HG03066 (cell line): ENCODE measurements at regions not wholly inside any gene's neighbourhood (a gene's known extent, or its start where the extent isn't known, plus 50 kb on each side); places are given as distances from the start of the nearest gene placed in this dataset.
"Not testable (repeated sequence)": the region's sequence is repeated elsewhere in the genome, so short reads cannot be mapped to it uniquely, and the experiment has no call there.

Experiments used
- ATAC-seq: cut with Tn5 transposase; IDR thresholded peaks from one replicate; pipeline ENCODE4 v1.9.1; 2021; ENCODE audit warnings: low read depth; ENCODE audit not compliant: unreplicated experiment

DNA sequence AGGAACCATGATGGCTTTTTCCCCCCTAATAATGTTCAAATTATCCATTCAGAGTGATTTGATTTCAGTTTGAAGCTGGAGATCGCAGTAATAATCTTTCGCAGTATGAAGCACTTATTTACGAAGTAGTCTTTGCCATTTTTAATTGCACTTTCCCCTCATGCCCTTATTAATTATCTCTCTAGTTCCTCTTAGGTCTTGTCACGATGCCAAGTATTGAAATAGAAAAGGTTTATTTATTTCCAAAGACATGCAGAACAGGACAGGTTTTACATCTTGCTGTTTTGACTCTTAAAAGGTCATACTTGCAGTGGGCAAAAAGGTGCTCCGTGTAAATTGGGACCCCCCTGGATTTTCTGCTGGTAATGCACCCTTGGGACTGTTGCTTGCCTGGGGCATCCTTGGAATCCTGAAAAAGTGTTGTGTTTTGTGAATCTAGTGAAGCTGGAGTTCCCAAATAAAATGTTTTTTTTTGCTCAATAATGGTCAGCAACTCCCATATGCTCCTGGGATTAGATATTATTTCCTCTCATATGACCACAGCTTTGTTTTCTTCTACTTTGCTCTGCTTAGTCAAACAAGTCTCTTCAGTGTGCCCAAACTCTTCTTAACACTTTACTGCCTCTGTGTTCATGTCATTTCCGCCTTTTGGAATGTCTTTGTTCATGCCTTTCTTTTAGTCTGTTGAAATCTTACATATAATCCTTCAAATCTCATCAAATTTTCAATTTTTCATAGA, 278.3 kb downstream of the TMEM38B start:
- no peak for ATAC-seq

DNA sequence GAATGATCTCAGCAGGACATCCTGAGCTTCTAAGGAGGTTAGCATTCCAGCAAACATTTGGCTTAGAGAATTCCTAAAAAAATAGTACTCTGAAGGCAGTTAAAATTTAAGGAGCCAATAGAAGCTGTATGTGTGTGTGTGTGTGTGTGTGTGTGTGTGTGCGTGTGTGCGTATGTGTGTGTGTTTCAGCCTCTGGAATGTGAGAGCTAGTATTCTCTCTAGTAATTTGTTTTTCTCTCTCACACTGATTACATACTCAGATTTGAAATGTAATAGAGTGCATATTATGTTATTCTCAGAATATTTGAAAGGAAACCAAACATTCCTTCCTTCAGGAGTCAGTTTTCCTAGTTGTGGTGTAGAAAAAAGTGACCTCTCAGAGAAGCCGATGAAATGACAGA, 279.6 kb downstream of the TMEM38B start:
- no peak for ATAC-seq

DNA sequence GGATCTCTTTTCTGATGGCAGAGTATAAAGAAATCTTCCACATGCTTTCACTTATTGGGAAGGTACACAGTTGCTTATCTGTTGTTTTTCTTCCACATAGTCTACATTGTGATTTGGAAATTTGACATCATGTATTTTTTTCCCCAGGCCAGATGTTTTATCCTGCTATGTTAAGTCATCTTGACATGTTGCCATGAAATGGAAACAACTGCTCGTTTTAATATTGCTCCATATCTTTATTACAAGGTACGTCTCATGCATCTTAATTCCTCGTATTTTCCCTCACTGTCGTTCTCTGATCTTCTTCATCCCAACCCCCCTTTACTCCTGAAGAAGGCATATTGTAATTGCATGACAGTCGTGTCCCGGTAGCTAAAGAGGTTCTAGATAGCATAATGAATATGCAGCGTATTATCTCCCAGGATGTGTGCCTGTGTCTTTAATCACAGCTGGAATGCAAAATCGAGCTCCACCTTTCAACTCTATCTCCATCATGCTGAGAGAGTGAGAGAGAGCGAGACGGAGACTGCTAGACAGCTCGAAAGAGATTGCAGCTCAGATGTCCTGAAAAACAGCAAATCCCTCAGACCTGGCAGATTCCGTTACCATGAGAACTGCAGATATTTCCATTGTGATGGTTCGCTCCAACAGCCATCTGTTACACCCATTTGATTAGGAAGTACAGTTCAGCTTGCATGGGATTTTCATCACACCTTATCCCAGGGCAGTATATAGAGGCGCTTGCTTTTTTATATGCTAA, 281.7 kb downstream of the TMEM38B start:
- ATAC-seq: no peak

DNA sequence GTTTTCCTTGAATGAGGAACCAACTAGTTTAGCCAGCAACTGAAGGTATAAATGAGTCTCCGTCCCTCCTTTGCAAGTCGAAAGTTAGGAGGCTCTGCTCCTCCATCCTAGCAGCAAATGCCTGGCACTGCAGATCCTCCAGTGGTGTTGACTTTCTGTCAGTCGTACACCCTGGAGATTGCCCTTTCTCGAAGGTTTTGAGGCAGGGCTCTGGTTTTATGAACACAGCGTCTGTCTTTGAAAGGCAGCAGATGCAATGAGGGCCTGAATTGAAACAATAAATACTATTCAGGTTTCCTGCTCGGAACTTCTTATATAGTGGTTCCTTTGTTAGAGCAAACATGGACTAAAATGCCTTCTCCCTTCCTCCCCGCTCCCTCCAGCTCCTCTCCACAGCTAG, 284.0 kb downstream of the TMEM38B start:
- ATAC-seq: no peak

DNA sequence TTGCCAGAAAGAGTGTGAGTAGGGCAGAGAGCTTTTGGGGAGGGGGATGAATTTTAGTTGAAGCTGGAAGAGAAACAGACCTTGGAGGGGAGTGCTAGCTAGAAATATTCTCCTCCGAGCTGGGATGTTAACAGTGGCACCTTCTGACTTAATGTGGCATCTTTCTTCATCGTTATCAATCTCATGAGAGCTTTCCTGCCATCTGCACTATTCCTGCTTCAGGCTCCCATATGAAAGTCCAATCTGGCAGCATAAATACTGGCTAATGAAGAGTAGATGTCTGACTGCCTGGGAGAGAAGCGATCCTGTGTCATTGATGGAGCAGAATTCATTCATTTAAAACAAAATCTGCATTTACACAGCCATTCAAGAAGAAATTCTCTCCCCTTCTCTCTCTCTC, 284.5 kb downstream of the TMEM38B start:
- ATAC-seq: no peak

DNA sequence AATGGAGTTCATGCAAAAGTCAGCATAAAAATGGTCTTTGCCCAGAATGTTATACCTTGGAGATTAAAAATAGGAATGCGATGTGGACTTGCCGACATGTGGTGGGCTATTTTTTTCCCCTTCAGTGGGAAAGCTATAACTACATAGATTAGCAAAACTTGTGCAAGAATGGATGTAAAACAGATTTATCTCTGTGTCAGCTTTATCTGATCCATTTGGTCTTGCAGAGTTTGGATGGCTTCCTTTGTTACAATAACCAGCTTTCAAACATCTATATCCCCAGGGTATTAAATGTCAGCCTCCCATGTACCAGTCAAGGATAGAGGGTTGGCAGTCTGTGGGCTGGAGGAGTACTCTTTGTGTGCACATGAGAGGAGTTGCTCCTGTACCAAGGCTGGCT, 284.9 kb downstream of the TMEM38B start:
- ATAC-seq: no peak

DNA sequence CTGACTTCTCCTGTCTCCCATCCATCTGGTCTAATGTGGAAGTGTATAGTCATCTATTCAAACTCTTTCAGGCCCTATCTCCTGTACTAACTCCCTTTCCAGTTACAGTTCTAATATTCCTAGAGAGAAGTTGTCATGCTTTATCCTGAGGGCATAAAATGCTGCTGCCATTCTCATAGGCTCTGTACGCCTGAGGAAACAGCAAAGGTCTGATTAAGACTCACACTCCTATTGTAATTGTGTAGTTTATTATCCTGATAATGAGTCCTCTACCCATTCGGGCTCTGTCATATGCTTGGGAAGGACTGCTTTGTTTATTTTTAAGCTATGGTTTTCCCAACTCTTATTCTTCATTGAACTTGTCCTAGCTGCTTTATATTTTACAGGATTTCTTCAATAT, 290.4 kb downstream of the TMEM38B start:
- no peak for ATAC-seq

DNA sequence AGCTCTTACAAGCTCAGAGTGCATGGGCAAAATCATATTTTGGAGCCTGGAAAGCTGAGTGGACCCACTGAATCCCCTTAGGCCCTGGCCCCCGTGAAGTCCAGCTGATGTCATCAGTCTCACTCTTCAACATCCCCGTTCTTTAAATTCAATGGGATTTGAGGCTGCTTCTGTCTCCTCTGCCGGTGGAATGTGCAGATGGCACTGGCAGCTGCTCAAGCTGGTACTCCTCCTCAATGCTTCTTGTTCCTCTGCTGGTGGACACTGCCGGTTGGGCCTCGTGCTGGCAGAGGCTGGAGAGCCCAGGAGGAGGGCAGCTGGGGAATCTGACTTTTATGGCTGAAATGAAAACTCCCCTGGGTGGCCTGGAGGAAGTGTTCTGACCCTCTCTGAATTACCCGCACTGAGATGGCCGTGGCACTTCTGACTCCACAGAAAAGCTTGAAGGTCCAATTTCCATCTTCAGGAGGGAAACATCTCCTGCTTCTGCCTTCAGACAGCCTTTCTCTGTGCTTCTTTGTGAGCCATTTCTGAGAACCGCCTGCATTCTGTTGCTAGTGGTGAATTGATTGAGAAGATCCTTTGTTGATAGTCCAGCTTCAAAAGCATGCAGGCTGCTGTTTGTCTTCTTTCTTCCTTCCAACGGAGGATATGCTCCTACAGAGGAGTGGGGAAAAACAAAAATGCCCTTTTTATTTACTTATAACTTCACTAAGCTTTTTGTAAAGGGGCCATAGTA, 298.9 kb downstream of the TMEM38B start:
- no peak for ATAC-seq

DNA sequence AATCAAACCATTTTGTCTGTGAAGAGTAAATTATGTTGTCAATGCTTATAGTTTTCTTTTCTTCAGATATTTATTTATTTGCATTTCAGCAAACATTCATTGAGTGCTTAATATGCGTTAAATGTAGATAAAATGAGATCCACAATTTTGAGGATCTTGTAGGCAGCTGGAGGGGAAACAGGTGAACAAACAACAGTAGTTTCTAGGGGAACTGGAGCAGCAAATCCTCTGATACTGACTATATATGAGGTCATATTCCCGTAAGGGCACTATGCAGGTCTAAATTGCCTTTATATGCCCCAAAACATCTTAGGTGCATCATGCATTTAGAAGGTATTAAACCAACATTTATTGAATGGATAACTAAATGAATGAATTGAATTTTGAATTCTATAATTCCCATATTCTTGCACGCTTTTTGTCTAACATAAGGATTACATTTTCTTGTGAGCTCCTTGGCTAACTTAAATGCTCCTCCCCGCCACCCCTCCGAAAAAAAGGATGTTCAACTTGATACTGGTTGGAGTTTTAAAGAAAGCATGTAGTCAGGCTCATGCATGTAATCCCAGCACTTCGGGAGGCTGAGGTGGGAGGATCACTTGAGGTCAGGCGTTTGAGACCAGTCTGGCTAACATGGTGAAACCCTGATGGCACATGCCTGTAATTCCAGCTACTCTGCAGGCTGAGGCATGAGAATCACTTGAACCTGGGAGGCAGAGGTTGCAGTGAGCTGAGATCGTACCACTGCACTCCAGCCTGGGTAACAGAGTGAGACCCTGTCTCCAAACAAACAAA, 299.8 kb downstream of the TMEM38B start:
- no peak for ATAC-seq

DNA sequence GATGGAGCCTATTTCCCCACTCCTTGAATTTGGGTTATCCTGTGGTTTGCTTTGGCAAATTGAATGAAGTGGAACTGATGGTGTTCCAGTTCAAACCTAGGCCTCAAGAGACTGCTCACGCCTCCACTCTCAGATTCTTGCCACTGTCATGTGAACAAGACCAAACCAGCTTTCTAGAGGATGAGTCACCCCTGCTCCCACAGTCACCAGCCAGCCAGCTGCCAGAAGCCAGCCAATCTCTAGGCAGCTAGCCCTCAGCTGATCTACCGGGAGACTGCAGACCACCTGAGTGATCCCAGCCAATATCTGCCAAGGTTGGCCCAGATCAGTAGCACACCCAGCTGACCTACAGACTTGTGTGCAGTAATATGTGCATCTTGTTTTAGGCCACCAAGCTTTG, 300.6 kb downstream of the TMEM38B start:
- no peak for ATAC-seq

DNA sequence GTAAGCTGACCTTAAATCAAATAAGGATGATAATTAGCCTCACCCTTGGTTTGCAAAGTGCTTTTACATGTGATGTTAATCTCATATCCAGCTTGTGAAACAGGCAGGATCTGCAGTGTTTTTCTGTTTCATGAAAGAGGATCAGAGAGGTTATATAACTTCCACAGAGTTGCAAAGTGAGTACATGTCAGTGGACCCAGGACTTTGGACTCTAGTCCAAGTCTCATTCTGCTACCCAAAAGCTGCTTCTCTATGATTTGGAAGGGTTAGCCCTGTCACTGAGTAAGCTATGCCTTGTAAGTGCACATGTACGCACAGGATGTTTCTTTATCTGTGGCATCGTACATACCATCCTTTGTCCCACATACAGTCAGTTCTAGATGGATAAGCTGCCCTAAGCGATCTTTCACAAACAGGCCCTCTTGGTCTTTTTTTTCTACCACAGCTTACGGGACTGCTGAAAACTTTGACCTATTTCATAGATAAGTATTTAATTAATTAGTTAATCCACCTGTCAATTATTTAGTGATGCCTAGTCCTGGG, 322.9 kb downstream of the TMEM38B start:
- ATAC-seq: no peak

DNA sequence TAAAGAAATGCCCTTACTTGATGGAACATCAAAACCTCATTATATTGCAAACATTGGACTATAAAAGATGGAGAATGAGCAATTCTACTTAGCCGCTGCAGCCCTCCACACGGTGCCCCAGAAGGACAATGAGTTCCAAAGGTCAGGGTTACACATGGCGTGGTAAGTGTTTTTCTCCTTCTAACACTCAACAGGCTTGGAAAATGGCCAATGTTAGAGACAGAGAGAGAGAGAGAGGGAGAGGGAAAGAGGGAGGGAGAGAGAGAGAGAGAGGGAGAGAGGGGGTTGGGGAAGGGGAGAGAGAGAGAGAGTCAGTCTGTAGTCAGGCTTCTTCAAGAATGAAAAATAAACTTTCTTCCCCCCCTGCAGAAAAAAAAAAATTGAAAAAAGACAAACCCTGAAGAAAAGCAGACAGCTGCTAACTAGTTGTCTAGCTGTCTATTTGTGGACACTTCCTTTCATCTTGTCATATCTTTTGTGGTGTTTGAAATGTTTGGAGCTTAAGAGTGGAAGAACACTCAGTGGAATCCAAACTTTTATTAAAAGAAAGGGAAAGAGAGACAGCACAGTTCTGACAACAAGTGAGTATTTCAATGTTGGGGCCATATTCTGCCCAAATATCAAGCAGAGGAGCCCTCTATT, 324.8 kb downstream of the TMEM38B start:
- no peak for ATAC-seq

DNA sequence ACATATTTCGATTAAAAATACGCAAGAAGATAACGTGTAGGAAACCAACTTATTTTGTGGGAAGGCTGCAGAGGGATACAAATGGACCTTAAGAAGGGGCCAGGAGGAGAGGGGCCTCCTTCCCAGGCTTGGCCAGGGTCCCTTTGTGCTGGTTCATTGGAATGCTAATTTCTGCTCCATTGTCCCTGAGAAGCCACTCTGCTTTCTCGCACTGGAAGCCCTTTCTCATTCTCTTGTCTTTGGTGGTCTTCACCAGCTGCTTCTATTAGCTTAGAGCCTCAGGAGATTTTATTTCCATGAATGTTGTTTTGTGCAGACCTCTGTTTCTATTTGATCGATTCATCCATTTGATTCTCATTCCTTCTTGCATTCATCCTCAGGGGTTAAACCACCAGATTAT, 325.4 kb downstream of the TMEM38B start:
- no peak for ATAC-seq

DNA sequence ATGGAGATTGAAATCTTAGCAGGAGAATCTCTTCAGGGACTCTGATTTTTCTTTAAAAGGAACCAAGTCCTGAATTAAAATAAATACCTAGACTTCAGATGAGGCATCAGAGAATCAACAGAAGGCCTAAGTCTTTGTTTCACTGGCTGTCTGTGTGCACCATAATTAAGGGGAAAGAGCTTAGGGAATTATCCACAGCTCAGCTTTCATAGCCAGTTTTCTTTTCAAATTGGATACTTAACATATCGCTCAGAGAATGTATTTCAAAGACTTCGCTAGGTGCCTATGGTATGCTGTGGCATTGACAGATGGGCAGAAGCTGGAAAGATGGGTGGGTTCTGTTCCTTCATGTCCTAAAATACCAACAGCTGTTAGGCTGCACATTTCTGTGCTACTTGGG, 325.8 kb downstream of the TMEM38B start:
- no peak for ATAC-seq

DNA sequence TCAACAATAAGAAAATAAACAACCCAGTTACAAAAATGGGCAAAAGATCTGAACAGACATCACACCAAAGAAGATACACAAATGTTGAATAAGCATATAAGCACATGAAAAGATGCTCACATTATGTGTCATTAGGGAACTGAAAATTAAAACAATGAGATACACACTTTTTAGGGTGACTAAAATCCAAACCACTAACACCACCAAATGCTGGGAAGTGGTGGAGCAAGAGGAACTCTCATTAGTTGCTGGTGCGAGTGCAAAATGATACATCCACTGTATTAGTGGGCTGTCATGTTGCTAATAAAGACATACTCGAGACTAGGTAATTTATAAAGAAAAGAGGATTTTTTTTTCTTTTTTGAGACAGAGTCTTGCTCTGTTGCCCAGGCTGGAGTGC, 329.1 kb downstream of the TMEM38B start:
- no peak for ATAC-seq

DNA sequence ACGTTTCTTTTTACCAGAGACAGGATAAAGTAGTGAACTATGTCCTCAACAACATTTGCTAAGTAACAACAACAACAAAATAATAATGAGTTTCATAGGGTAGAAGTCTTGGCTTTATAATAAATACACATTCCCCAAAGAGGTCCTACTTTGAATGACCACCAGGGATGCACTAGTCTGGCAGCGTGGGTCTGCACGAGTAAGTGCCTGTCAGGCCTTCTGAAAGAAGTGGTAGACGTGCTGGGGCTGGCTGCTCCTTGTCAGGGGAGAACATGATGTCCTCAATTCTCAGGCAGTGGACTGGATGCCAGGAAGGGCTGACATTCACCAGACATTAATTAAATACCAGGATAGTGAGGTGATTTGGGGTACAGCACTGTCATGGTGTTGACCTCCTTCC, 331.1 kb downstream of the TMEM38B start:
- ATAC-seq: no peak

DNA sequence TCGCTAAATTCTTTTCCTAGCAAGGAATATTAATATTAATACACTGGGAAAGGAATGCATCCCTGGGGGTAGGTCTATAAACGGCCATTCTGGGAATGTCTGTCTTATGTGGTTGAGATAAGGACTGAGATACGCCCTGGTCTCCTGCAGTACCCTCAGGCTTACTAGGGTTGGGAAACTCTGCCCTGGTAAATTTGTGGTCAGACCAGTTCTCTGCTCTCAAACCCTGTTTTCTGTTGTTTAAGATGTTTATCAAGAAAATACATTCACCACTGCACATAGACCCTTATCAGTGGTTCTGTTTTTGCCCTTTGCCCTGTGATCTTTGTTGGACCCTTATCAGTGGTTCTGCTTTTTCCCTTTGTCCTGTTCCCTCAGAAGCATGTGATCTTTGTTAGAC, 335.8 kb downstream of the TMEM38B start:
- ATAC-seq: not testable (repeated sequence)

DNA sequence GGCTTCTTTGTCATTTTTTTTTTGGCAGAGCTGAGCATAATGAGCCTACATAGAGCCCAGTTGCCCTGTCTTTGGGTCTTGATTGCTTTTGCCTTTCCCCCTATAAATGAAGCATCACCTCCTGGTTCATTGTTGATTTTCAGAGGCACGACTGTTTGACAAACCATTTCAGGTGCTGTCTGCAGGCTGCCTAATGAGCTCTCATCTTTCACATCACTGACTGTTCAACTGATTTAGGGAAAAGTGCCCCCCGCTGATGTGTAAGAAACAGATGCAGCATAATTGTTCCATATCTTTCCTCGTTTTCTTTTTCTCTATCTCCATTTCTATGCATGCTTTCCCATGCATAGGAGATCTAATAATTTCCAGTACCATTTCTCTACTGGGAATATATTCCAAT, 338.6 kb downstream of the TMEM38B start:
- ATAC-seq: no peak

DNA sequence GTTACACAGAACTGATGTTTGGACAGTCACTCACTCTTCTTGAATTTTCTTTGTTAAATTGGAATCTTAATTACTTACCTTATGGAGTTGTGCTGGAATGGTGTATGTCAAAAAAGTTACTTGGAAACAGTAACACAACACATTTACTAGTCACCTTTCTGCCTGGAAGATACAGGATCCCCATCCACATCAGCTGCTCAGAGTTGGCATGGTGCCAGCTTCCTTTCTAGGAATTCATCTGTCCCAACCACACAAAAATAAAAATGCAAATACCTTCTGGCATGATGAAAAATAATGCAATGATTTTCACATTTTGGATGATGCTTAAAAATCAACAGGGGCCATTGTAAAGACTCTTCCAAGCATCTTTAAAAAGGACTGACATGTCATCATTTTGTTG, 341.5 kb downstream of the TMEM38B start:
- ATAC-seq: no peak
